ENCODE measurements at regions not wholly inside any gene's neighbourhood (a gene's known extent, or its start where the extent isn't known, plus 50 kb on each side); places are given as distances from the start of the nearest gene placed in this dataset.

DNA sequence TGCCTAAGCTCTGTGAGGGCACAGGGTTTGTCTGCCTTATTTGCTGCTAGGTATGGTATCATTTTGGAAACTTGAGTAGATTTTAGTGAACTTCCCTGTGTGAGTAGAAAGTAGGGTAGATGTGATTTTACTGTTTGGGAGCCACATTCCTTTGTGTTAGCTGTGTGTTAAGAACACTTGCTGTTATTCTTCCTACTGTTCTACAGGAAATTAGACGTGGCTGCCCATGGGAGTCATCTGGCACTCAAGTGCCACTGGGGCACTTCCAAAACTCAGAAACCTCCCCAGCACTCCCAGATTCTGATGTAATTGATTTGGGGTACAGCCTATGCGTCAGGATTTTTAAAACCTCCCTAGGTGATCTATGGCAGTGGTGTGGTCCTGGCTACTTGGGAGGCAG, 369.9 kb upstream of the C2CD4B start:
- DNase-seq = peak; percentile 28
- Histone ChIP-seq H3K9me3 (no peaks in the 10 kb centered on the region), H3K36me3 (no peaks in the 10 kb centered on the region), H3K4me3 (no peak overlapping the region), H3K27me3 (no peaks in the 10 kb centered on the region)

- Histone ChIP-seq H3K27me3 (no peaks in the 10 kb centered on the region), H3K4me3 (no peak overlapping the region), H3K36me3 (peaks cover 2% of the 10 kb centered on the region; the same call in 1 of the 2 replicates), H3K9me3 (no peaks in the 10 kb centered on the region; the same call in 1 of the 2 replicates)
- no peak for DNase-seq
Measured at GRCh38 chr15:62539236-62539635, 374.2 kb upstream of the C2CD4B start.

GRCh38 chr15:62541250-62541649, 376.2 kb upstream of the C2CD4B start:
- H3K9me3 ChIP-seq = no peaks in the 10 kb centered on the region; the same call in 1 of the 2 replicates
- no peak overlapping the region for H3K4me3 ChIP-seq
- no peak for DNase-seq
- peaks cover 2% of the 10 kb centered on the region; the same call in 1 of the 2 replicates for H3K36me3 ChIP-seq
- H3K27me3 ChIP-seq = no peaks in the 10 kb centered on the region

DNA sequence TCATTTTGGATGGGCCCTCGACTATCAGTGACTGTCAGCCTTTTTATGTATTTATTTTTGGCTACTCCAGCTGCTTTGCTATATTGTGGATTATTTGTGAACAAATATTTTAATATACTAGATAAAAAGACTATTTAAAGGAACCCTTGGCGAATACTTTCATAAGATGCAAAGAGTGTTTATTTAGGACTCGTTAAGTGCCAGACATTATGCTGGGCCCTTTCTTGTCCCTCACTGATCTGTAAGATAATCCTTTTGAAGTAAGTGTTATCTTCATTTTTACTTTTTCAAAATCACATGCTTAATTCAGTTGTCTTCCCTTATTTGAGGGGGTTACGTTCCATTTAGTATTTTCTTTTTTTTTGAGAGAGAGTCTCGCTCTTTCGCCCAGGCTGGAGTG, 376.8 kb upstream of the C2CD4B start:
- H3K36me3 ChIP-seq = peaks cover 2% of the 10 kb centered on the region; the same call in 1 of the 2 replicates
- H3K9me3 ChIP-seq = no peaks in the 10 kb centered on the region; the same call in 1 of the 2 replicates
- H3K4me3 ChIP-seq = no peak overlapping the region
- no peak for DNase-seq
- no peaks in the 10 kb centered on the region for H3K27me3 ChIP-seq

- DNase-seq = no peak
- Histone ChIP-seq H3K27me3 (no peaks in the 10 kb centered on the region), H3K36me3 (peaks cover 2% of the 10 kb centered on the region; the same call in 1 of the 2 replicates), H3K4me3 (no peak overlapping the region), H3K9me3 (no peaks in the 10 kb centered on the region; the same call in none of the 2 replicates)
Measured at GRCh38 chr15:62544446-62544845, 379.4 kb upstream of the C2CD4B start.

DNA sequence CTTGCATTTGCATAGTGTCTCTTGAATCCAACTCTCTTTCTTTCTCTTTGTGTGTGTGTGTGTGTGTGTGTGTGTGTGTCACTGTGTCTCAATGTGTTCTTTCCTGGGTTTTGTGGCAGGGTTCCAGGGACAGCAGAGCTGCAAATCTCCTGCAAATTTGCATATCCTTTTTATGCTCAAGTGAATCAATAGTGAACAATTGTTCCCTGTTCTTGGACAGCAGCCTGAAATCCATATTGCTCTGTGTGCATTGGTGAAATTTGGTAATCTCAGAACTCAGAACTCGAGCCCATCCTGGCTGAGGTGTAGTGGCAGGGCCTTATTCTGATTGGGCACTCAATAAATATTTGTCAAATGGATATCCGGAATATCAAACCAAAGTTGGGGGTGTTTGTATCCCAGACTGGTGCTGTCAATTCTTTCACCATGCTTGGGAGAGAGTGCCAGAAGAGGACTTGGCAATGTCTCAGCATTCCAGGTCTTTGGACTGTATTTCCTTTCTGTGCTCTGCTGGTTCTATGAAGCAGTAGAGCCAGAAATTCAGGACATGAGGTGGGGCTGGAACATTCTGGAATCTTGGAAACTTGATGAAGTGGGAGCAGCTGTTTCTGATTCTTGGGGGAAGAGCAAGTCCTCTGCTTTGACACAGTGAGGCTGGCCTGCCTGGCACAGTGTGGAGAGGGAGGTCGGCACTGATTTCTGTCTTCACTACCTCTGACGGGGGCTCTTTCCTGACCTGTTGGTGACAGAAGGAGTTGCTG, 380.6 kb upstream of the C2CD4B start:
- Histone ChIP-seq H3K27me3 (no peaks in the 10 kb centered on the region), H3K36me3 (peaks cover 2% of the 10 kb centered on the region; the same call in 1 of the 2 replicates), H3K9me3 (no peaks in the 10 kb centered on the region; the same call in none of the 2 replicates), H3K4me3 (no peak overlapping the region)
- DNase-seq = peak; percentile 72

DNA sequence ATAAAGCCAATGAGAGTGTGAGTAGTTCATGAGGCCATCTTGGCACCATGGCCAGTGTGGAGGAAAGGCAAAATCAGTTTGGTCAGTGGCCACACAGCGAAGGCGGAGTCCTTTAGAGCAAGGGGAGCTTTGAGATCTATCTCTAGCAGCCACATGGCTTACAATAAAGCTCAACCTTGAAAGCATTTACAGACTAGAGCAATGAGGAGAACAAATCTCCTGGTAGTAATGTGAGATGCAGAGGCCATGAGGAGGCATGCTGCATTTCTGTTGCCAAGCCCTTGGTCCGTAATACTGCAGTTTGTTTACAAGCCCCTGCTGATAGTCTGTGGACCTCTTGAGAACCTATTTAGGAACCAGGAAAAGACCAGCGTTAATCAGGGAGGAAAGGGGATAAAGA, 381.5 kb upstream of the C2CD4B start:
- Histone ChIP-seq H3K36me3 (no peaks in the 10 kb centered on the region), H3K4me3 (no peak overlapping the region), H3K27me3 (no peaks in the 10 kb centered on the region), H3K9me3 (no peaks in the 10 kb centered on the region; the same call in 1 of the 2 replicates)
- no peak for DNase-seq

- Histone ChIP-seq H3K4me3 (no peak overlapping the region), H3K9me3 (no peaks in the 10 kb centered on the region; the same call in 1 of the 2 replicates), H3K27me3 (no peaks in the 10 kb centered on the region), H3K36me3 (no peaks in the 10 kb centered on the region)
- DNase-seq = no peak
Measured at GRCh38 chr15:62547584-62547983, 382.5 kb upstream of the C2CD4B start.

DNA sequence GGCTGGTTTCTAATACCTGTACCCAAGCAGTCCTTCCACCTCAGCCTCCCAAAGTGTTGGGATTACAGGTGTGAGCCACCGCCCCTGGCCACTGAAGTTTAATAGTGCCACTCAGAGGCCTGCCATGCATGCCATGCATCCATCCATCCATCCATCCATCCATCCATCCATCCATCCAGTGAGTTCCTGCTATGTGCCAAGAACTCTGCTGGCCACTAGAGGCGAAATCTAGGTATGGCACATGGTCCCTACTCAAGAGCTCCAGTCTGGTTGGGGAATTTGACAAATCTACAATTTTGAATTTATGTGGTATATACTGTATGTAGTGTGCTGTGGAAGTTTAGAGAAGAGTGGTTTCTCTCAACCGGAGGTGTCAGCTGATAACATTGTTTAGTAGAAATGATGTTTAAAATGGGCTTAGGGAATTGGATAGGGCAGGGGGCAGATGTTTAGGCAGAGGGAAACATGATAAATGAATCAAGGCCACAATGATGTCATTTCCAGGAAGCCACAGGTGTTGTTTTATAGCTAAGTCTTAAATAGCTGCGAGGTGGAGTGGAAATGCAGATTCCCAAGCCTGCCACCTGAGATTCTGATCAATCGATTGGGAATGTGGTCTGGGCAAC, 384.4 kb upstream of the C2CD4B start:
- no peak overlapping the region for H3K4me3 ChIP-seq
- no peaks in the 10 kb centered on the region for H3K36me3 ChIP-seq
- no peaks in the 10 kb centered on the region for H3K27me3 ChIP-seq
- no peaks in the 10 kb centered on the region; the same call in 1 of the 2 replicates for H3K9me3 ChIP-seq
- DNase-seq = peak; percentile 32

- Histone ChIP-seq H3K9me3 (no peaks in the 10 kb centered on the region; the same call in 1 of the 2 replicates), H3K36me3 (no peaks in the 10 kb centered on the region), H3K4me3 (no peak overlapping the region), H3K27me3 (no peaks in the 10 kb centered on the region)
- no peak for DNase-seq
Measured at GRCh38 chr15:62550106-62550505, 385.0 kb upstream of the C2CD4B start.

DNA sequence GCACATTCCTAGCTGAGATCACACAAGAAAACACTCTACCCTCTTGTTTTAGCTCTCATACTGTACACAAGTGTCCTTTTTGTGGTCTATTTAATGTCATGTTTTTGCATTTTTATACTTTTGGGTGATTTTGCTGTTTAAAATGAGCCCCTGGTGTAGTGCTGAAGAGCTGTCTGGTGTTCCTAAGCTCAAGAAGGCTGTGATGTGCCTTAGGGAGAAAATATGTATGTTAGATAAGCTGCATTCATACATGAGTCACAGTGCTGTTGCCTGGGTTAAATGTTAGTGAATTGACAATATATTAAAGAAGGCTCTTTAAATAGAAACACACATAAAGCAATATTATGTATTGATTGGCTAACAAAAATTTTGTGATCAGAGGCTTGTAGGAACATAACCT, 387.4 kb upstream of the C2CD4B start:
- Histone ChIP-seq H3K36me3 (no peaks in the 10 kb centered on the region), H3K4me3 (no peak overlapping the region), H3K27me3 (no peaks in the 10 kb centered on the region), H3K9me3 (no peaks in the 10 kb centered on the region)
- no peak for DNase-seq

- no peak for DNase-seq
- no peaks in the 10 kb centered on the region for H3K9me3 ChIP-seq
- no peaks in the 10 kb centered on the region for H3K27me3 ChIP-seq
- H3K36me3 ChIP-seq = no peaks in the 10 kb centered on the region
- no peak overlapping the region for H3K4me3 ChIP-seq
Measured at GRCh38 chr15:62553911-62554563, 389.0 kb upstream of the C2CD4B start.

DNA sequence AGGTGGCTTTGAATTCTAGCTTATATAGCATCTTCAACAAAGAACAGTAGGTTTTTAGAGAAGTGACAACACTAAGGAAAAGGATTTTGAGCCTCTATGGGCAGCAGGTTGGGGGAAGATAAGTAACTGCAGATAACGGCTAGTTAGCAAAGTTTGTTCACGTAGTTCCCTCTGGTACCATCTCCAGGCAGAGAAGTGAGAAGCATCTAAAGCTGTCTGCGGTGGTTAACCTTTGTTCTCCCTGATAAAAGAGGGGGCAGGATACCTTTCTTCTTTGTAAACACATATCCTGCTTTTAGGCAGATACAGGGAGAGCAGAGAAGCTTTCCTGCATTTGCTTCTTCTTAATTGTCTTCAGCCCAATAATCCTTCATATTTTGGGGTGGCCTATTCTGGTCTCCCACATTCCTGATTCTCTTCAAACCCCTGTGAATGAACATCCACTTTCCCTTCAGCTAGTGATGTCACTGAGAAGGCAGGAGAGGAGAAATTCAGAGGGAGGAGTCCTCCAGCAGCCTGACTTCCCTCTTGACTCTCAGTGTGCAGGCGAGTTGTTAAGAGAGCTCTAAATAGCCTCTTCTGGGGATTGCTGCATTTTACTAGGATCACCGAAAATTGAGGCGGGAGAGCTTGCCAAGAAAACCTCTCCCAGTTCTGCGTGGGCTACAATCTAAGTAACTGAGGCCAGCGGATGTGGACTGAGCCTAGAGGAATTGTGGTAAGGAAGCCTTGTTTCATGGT, 393.7 kb upstream of the C2CD4B start:
- Histone ChIP-seq H3K4me3 (no peak overlapping the region), H3K27me3 (no peaks in the 10 kb centered on the region), H3K9me3 (no peaks in the 10 kb centered on the region), H3K36me3 (no peaks in the 10 kb centered on the region)
- DNase-seq = peak; percentile 46

GRCh38 chr15:62559381-62559733, 394.3 kb upstream of the C2CD4B start:
- Histone ChIP-seq H3K9me3 (no peaks in the 10 kb centered on the region), H3K27me3 (no peaks in the 10 kb centered on the region), H3K36me3 (no peaks in the 10 kb centered on the region), H3K4me3 (no peak overlapping the region)
- no peak for DNase-seq

DNA sequence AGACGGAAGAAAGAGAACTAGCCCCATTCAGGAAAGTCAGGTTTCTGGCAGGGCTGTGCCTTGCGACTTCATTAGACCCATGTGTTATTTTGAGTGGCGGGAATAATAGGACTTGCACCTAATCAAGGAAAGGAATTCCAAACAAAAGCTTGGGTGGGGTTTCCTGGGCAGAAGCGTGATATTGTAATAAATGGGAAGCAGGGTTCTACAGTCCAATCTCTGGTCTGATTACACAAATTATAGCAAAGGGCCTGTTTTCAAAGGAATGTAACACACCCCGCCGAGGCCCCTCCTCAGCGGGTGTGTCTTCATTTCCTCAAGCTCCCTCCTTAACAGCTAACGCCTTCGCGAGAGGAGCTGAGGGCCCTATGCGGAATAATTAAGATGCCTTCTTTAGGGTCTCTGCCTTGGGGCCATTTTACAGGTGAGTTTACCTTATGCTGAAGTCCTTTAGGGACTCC, 396.0 kb upstream of the C2CD4B start:
- Histone ChIP-seq H3K4me3 (no peak overlapping the region), H3K36me3 (no peaks in the 10 kb centered on the region), H3K9me3 (no peaks in the 10 kb centered on the region), H3K27me3 (no peaks in the 10 kb centered on the region)
- no peak for DNase-seq

- Histone ChIP-seq H3K27me3 (no peaks in the 10 kb centered on the region), H3K9me3 (no peaks in the 10 kb centered on the region), H3K36me3 (no peaks in the 10 kb centered on the region), H3K4me3 (no peak overlapping the region)
- DNase-seq = no peak
Measured at GRCh38 chr15:62561571-62561970, 396.5 kb upstream of the C2CD4B start.
